Astrocyte (in vitro differentiated cells and primary cell): ENCODE measurements at regions not wholly inside any gene's neighbourhood (a gene's known extent, or its start where the extent isn't known, plus 50 kb on each side); places are given as distances from the start of the nearest gene placed in this dataset.

Source experiments
- EZH2 ChIP-seq: IDR thresholded peaks from 2 replicates; pipeline ENCODE4 v1.6.1; 2012; ENCODE audit warnings: mild to moderate bottlenecking, low read length, inconsistent platforms; ENCODE audit not compliant: insufficient read depth
- TF ChIP-seq, protein P1 (sequence below): IDR thresholded peaks from 2 replicates; pipeline ENCODE4 v1.5.1; 2011; ENCODE audit warnings: low read depth, mild to moderate bottlenecking, inconsistent platforms, low read length, moderate library complexity; ENCODE audit not compliant: insufficient read depth

DNA sequence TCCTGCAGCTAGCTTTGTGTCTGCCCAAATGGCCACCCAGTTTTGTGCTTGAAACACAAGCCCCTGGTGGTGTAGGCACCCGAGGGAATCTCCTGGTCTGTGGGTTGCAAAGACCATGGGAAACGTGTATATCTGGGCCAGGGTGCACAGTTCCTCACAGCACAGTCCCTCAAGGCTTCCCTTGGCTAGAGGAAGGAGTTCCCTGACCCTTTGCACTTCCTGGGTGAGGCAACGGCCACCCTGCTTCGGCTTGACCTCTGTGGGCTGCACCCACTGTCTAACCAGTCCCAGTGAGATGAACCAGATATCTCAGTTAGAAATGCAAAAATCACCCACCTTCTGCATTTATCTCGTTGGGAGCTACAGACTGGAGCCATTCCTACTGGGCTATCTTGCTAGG is 865.0 kb upstream of the ACO1 start:
- TF ChIP-seq, protein P1, sequence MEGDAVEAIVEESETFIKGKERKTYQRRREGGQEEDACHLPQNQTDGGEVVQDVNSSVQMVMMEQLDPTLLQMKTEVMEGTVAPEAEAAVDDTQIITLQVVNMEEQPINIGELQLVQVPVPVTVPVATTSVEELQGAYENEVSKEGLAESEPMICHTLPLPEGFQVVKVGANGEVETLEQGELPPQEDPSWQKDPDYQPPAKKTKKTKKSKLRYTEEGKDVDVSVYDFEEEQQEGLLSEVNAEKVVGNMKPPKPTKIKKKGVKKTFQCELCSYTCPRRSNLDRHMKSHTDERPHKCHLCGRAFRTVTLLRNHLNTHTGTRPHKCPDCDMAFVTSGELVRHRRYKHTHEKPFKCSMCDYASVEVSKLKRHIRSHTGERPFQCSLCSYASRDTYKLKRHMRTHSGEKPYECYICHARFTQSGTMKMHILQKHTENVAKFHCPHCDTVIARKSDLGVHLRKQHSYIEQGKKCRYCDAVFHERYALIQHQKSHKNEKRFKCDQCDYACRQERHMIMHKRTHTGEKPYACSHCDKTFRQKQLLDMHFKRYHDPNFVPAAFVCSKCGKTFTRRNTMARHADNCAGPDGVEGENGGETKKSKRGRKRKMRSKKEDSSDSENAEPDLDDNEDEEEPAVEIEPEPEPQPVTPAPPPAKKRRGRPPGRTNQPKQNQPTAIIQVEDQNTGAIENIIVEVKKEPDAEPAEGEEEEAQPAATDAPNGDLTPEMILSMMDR, result no peak
- no peak for TF ChIP-seq EZH2
